Adrenal gland (tissue), 9 donors: ENCODE measurements at regions not wholly inside any gene's neighbourhood (a gene's known extent, or its start where the extent isn't known, plus 50 kb on each side); places are given as distances from the start of the nearest gene placed in this dataset.

Source experiments
- DNase-seq, 7 donors: peaks; one replicate each; pipeline ENCODE4 v3.0.0-alpha.2; 2019 to 2020
- H3K27ac ChIP-seq, 5 donors: fragments of 200-600 bp; sonication (generic) in 4 of 5; 1 replicate in 3 of 5; 2 replicates in 2 of 5; pipeline versions ENCODE4 v1.5.1 to v1.8.0; 2016 to 2020; ENCODE audit warnings: mild to moderate bottlenecking in 1 of 5
- H3K27me3 ChIP-seq: fragments of 200-600 bp; 2 replicates; pipeline ENCODE4 v1.8.0; 2021
- H3K36me3 ChIP-seq, 2 donors: fragments of 200-600 bp; replicated peaks in 1 of 2; 1 replicate in 1 of 2; 2 replicates in 1 of 2; pipeline versions ENCODE4 v1.5.1 to v1.8.0; 2018 to 2022
- H3K4me1 ChIP-seq, 2 donors: fragments of 200-600 bp; replicated peaks in 1 of 2; 1 replicate in 1 of 2; 2 replicates in 1 of 2; pipeline versions ENCODE4 v1.5.1 to v1.8.0; 2018 to 2021
- H3K4me3 ChIP-seq, 4 donors: fragments of 200-600 bp; sonication (generic) in 3 of 4; one replicate each; pipeline ENCODE4 v1.5.1; 2016 to 2018
- H3K9me3 ChIP-seq, 3 donors: fragments of 200-600 bp; sonication (generic) in 1 of 3; replicated peaks in 1 of 3; 1 replicate in 2 of 3; 2 replicates in 1 of 3; pipeline versions ENCODE4 v1.5.1 to v1.8.0; 2016 to 2021
- POLR2A ChIP-seq, 2 donors: fragments of 450-650 bp; IDR thresholded peaks; one replicate each; pipeline ENCODE4 v1.6.1; 2017; ENCODE audit warnings: antibody characterized with exemption in 2 of 2, mild to moderate bottlenecking in 2 of 2, moderate library complexity in 1 of 2
- WGBS, 4 donors: extraction: QIAGEN DNeasy Blood & Tissue Kit in 2 of 4; methylation state at CpG; one replicate each; pipeline versions ENCODE4 v1.1.5 to v1.1.7; 2013 to 2017; 5-methylcytosine and 5-hydroxymethylcytosine counted together
- intact Hi-C, 2 donors: fragments of 100-400 bp; cut with DNase I; formaldehyde crosslinking; loops; one replicate each; pipeline versions ENCODE4 v1.14.1 to v1.15.0; 2022 to 2023
- TF ChIP-seq, protein P1 (sequence below), 6 experiments: fragments of 450-650 bp in 4 of 6; fragments of 200-600 bp in 2 of 6; sonication (generic) in 1 of 6; IDR thresholded peaks; 1 replicate in 5 of 6; 2 replicates in 1 of 6; pipeline versions ENCODE4 v1.5.1 to v1.8.0; 2016 to 2021; ENCODE audit warnings: antibody characterized with exemption in 6 of 6, mild to moderate bottlenecking in 2 of 6, moderate library complexity in 1 of 6
- donor health status: healthy with polysubstance abuse.
- donor health status: Bipolar disorder and iron deficiency.
- donor health status: DM: yes; HTN: yes; CAD: no.
- donor health status: DM: no; HTN: no; CAD: no.
- donor health status: DM: no; HTN: no; CAD: no.

DNA sequence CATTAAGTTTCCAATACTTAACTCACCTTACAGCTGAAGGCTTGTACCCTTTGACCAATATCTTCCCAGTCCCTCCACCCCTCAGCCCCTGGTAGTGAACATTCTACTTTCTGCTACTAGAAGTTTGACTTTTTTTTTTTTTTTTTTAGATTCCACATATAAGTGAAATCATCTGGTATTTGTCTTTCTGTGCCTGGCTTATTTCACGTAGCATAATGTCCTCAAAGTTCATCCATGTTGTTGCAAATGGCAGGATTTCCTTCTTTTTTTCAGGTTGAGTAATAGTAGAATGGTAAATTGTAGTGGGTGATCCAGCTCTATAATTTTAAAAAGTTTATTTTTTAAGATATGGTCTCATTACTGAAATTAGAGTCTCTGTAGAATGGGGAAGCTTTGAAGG lies 316.0 kb downstream of the MTX2 start:
- intact Hi-C loops: no loop called here
- 83 to 92% (median 89%) methylated on average over 1 of the region's 1 CpG for WGBS, 4 donors
- TF ChIP-seq, protein P1, sequence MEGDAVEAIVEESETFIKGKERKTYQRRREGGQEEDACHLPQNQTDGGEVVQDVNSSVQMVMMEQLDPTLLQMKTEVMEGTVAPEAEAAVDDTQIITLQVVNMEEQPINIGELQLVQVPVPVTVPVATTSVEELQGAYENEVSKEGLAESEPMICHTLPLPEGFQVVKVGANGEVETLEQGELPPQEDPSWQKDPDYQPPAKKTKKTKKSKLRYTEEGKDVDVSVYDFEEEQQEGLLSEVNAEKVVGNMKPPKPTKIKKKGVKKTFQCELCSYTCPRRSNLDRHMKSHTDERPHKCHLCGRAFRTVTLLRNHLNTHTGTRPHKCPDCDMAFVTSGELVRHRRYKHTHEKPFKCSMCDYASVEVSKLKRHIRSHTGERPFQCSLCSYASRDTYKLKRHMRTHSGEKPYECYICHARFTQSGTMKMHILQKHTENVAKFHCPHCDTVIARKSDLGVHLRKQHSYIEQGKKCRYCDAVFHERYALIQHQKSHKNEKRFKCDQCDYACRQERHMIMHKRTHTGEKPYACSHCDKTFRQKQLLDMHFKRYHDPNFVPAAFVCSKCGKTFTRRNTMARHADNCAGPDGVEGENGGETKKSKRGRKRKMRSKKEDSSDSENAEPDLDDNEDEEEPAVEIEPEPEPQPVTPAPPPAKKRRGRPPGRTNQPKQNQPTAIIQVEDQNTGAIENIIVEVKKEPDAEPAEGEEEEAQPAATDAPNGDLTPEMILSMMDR (IDR thresholded peaks at IDR 0.05): no peak
- TF ChIP-seq POLR2A (IDR thresholded peaks at IDR 0.05): no peak
- Histone ChIP-seq H3K27me3 (no peaks in the 10 kb centered on the region), H3K4me3 (no peak overlapping the region), H3K9me3 (no peaks in the 10 kb centered on the region), H3K27ac (no peak overlapping the region), H3K4me1 (peaks cover 0 to 28% of the 10 kb centered on the region in 2 donors), H3K36me3 (no peaks in the 10 kb centered on the region)
- DNase-seq: no peak

DNA sequence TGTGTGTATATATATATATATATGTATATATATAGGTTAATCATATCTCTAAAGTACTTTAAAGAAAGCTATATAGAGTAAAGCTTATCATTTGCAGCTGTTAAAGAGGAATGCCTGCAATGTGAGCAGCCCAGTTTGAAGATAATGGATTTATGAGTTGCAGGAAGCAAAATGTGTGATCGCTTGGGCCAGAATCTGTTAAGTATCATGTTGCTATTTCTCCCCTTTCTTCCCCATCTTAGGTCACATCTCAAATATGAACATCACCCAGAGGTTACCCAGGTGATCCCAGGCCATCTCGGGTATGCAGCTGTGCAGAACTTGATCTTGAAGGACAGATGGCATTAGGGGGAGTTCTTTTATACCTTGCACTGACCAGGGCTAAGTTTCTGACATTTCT lies 316.5 kb downstream of the MTX2 start:
- Histone ChIP-seq H3K27me3 (no peaks in the 10 kb centered on the region), H3K4me3 (no peak overlapping the region), H3K27ac (no peak overlapping the region), H3K4me1 (peaks cover 0 to 28% of the 10 kb centered on the region in 2 donors), H3K36me3 (no peaks in the 10 kb centered on the region), H3K9me3 (no peaks in the 10 kb centered on the region)
- 70 to 97% (median 83%) methylated on average over 2 of the region's 2 CpGs for WGBS, 4 donors
- intact Hi-C loops: no loop called here
- no peak for DNase-seq
- TF ChIP-seq POLR2A (IDR thresholded peaks at IDR 0.05): no peak
- TF ChIP-seq, protein P1 (IDR thresholded peaks at IDR 0.05): no peak

DNA sequence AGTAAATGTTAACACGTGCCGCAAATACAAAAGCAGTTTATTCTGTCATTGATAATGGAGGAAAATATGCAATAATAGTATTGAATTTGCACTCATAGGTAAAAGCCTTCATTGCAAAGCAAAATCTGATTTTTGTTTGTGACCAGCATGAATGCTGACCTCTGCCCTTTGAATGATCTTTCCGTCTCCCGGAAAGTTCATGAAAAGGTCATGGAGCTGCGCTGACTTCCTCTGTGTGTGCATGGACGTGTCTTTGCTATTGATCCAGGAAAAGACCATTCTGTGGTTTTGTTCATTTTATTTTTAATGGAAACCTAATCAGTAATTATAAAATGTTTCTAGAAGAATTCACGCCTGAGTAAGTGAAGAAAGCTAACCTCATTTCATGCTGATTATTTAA lies 320.0 kb downstream of the MTX2 start:
- TF ChIP-seq POLR2A (IDR thresholded peaks at IDR 0.05): no peak
- TF ChIP-seq, protein P1 (IDR thresholded peaks at IDR 0.05): no peak
- WGBS, 4 donors: 63 to 70% (median 67%) methylated on average over 7 of the region's 7 CpGs
- peaks cover 0 to 6% of the 10 kb centered on the region in 2 donors for H3K4me1 ChIP-seq

DNA sequence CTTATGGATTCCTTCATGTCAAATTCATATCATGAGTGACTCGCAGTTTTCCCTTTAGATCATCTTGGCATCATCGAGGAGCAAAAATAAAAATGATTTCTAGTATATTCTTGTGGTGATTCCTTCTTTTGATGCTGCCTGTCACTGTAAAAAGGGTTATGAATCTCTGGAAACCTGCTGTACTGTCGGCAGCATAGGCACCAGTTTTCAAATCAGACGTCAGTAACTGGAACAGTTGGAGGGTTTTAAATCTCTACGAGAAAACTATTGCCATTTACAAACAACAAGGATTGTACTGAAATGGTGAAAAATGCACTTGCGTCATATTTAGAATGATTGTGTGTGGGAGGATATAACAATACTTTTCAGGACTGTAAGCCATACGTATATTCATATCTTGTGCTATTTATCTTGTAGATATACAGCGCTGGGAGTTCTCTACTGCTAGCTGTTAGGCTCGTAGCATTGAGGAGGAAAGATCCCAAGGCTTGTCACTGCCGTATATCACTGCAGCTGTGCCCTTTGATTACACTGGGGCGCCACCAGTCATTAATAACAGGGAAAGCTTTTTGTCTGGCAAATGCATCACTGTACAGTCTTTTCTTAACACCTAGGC lies 320.7 kb downstream of the MTX2 start:
- Histone ChIP-seq H3K9me3 (no peaks in the 10 kb centered on the region), H3K27me3 (no peaks in the 10 kb centered on the region), H3K4me1 (peaks cover 0 to 6% of the 10 kb centered on the region in 2 donors), H3K27ac (no peak overlapping the region), H3K36me3 (no peaks in the 10 kb centered on the region), H3K4me3 (no peak overlapping the region)
- no peak for DNase-seq
- no peak for TF ChIP-seq POLR2A (IDR thresholded peaks at IDR 0.05)
- TF ChIP-seq, protein P1 (IDR thresholded peaks at IDR 0.05): no peak
- intact Hi-C loops: no loop called here
- 55 to 70% (median 65%) methylated on average over 11 of the region's 11 CpGs for WGBS, 4 donors

More for the DNA sequence above, 320.0 kb downstream of the MTX2 start:
- intact Hi-C loops: no loop called here
- Histone ChIP-seq H3K36me3 (no peaks in the 10 kb centered on the region), H3K27me3 (no peaks in the 10 kb centered on the region), H3K9me3 (no peaks in the 10 kb centered on the region), H3K4me3 (no peak overlapping the region), H3K27ac (no peak overlapping the region)
- DNase-seq: no peak
